Tibial nerve (tissue), 4 donors: ENCODE measurements at regions not wholly inside any gene's neighbourhood (a gene's known extent, or its start where the extent isn't known, plus 50 kb on each side); places are given as distances from the start of the nearest gene placed in this dataset.

Source experiments
- DNase-seq, 2 donors: peaks; one replicate each; pipeline ENCODE4 v3.0.0-alpha.2; 2019; ENCODE audit warnings: low spot score in 2 of 2
- H3K27ac ChIP-seq, 4 donors: fragments of 200-600 bp; sonication (generic) in 3 of 4; one replicate each; pipeline ENCODE4 v1.5.1; 2017 to 2019; ENCODE audit warnings: mild to moderate bottlenecking in 1 of 4
- H3K27me3 ChIP-seq, 2 donors: fragments of 200-600 bp; sonication (generic) in 1 of 2; one replicate each; pipeline versions ENCODE4 v1.5.1 to v1.6.0; 2017 to 2019
- H3K36me3 ChIP-seq, 3 donors: fragments of 200-600 bp; sonication (generic); one replicate each; pipeline ENCODE4 v1.5.1; 2018 to 2019
- H3K4me1 ChIP-seq, 4 donors: fragments of 200-600 bp; sonication (generic) in 3 of 4; one replicate each; pipeline ENCODE4 v1.5.1; 2017 to 2019
- H3K4me3 ChIP-seq, 4 donors: fragments of 200-600 bp; sonication (generic) in 3 of 4; one replicate each; pipeline ENCODE4 v1.5.1; 2017 to 2019; ENCODE audit warnings: mild to moderate bottlenecking in 1 of 4, moderate library complexity in 1 of 4
- H3K9me3 ChIP-seq, 4 donors: fragments of 200-600 bp; sonication (generic) in 3 of 4; one replicate each; pipeline ENCODE4 v1.5.1; 2017 to 2019
- CTCF ChIP-seq, 5 experiments: fragments of 200-600 bp in 3 of 5; fragments of 450-650 bp in 2 of 5; sonication (generic) in 3 of 5; IDR thresholded peaks; one replicate each; pipeline ENCODE4 v1.5.1; 2016 to 2019; ENCODE audit warnings: antibody characterized with exemption in 5 of 5, mild to moderate bottlenecking in 3 of 5, moderate library complexity in 2 of 5
- EP300 ChIP-seq, 2 donors: sonication (generic); formaldehyde crosslinking; IDR thresholded peaks; one replicate each; pipeline ENCODE4 v1.6.1; 2017; ENCODE audit warnings: antibody characterized with exemption in 2 of 2, mild to moderate bottlenecking in 1 of 2
- POLR2A ChIP-seq, 2 donors: fragments of 450-650 bp; IDR thresholded peaks; one replicate each; pipeline ENCODE4 v1.6.1; 2017; ENCODE audit warnings: antibody characterized with exemption in 2 of 2, mild to moderate bottlenecking in 2 of 2, moderate library complexity in 2 of 2
- WGBS, 2 donors: methylation state at CpG; one replicate each; pipeline ENCODE4 v1.1.5; 2018; 5-methylcytosine and 5-hydroxymethylcytosine counted together

- no peak for DNase-seq
Measured at GRCh38 chr7:81573128-81573527, 196.7 kb downstream of the HGF start.

GRCh38 chr7:81562581-81562980, 207.3 kb downstream of the HGF start:
- Histone ChIP-seq H3K27me3 (no peaks in the 10 kb centered on the region), H3K4me1 (no peaks in the 10 kb centered on the region), H3K9me3 (peaks cover 0 to 7% (median 0%) of the 10 kb centered on the region in 4 donors), H3K36me3 (no peaks in the 10 kb centered on the region), H3K27ac (no peak overlapping the region), H3K4me3 (no peak overlapping the region)
- WGBS, 2 donors = 44 to 48% methylated on average over 5 of the region's 5 CpGs
- TF ChIP-seq EP300 (IDR thresholded peaks at IDR 0.05) (no peak), POLR2A (IDR thresholded peaks at IDR 0.05) (no peak), CTCF (IDR thresholded peaks at IDR 0.05) (no peak)
- no peak for DNase-seq

More at GRCh38 chr7:81573128-81573527, 196.7 kb downstream of the HGF start:
- 75 to 83% methylated on average over 1 of the region's 1 CpG for WGBS, 2 donors
- TF ChIP-seq CTCF (IDR thresholded peaks at IDR 0.05) (no peak), POLR2A (IDR thresholded peaks at IDR 0.05) (no peak), EP300 (IDR thresholded peaks at IDR 0.05) (no peak)
- Histone ChIP-seq H3K4me3 (no peak overlapping the region), H3K36me3 (no peaks in the 10 kb centered on the region), H3K4me1 (no peaks in the 10 kb centered on the region), H3K27ac (no peak overlapping the region), H3K27me3 (no peaks in the 10 kb centered on the region), H3K9me3 (no peaks in the 10 kb centered on the region)

- H3K4me1 ChIP-seq = no peaks in the 10 kb centered on the region
- TF ChIP-seq EP300 (IDR thresholded peaks at IDR 0.05) = no peak
- no peak for TF ChIP-seq CTCF (IDR thresholded peaks at IDR 0.05)
- TF ChIP-seq POLR2A (IDR thresholded peaks at IDR 0.05) = no peak
- WGBS, 2 donors = 91 to 93% methylated on average over 5 of the region's 5 CpGs
Measured at GRCh38 chr7:81560708-81561107, 209.1 kb downstream of the HGF start.

GRCh38 chr7:81549484-81550016, 220.3 kb downstream of the HGF start:
- H3K9me3 ChIP-seq = no peaks in the 10 kb centered on the region
- H3K27me3 ChIP-seq = no peaks in the 10 kb centered on the region
- DNase-seq = no peak

More at GRCh38 chr7:81560708-81561107, 209.1 kb downstream of the HGF start:
- Histone ChIP-seq H3K4me3 (no peak overlapping the region), H3K9me3 (no peaks in the 10 kb centered on the region), H3K27ac (no peak overlapping the region), H3K27me3 (no peaks in the 10 kb centered on the region), H3K36me3 (no peaks in the 10 kb centered on the region)
- DNase-seq = no peak

GRCh38 chr7:81534996-81535395, 234.9 kb downstream of the HGF start:
- H3K4me3 ChIP-seq = no peak overlapping the region
- no peaks in the 10 kb centered on the region for H3K36me3 ChIP-seq
- no peak for DNase-seq
- 84 to 93% methylated on average over 1 of the region's 1 CpG for WGBS, 2 donors
- H3K27ac ChIP-seq = no peak overlapping the region
- no peaks in the 10 kb centered on the region for H3K27me3 ChIP-seq
- no peaks in the 10 kb centered on the region for H3K9me3 ChIP-seq
- no peak for TF ChIP-seq EP300 (IDR thresholded peaks at IDR 0.05)
- no peak for TF ChIP-seq POLR2A (IDR thresholded peaks at IDR 0.05)
- no peak for TF ChIP-seq CTCF (IDR thresholded peaks at IDR 0.05)
- peaks cover 0 to 6% (median 0%) of the 10 kb centered on the region in 4 donors for H3K4me1 ChIP-seq

More at GRCh38 chr7:81549484-81550016, 220.3 kb downstream of the HGF start:
- Histone ChIP-seq H3K36me3 (no peaks in the 10 kb centered on the region), H3K4me3 (no peak overlapping the region), H3K27ac (no peak overlapping the region), H3K4me1 (no peaks in the 10 kb centered on the region)
- WGBS, 2 donors = 94% methylated on average over 7 to 8 of the region's 8 CpGs
- TF ChIP-seq POLR2A (IDR thresholded peaks at IDR 0.05) (no peak), EP300 (IDR thresholded peaks at IDR 0.05) (no peak), CTCF (IDR thresholded peaks at IDR 0.05) (no peak)
